DMS153 (cell line): ENCODE measurements at regions not wholly inside any gene's neighbourhood (a gene's known extent, or its start where the extent isn't known, plus 50 kb on each side); places are given as distances from the start of the nearest gene placed in this dataset.
A peak's percentile ranks its signal among the peaks of the same experiment; 100 is the strongest.
"Not testable (repeated sequence)": the region's sequence is repeated elsewhere in the genome, so short reads cannot be mapped to it uniquely, and the experiment has no call there.

Source experiments
- DNase-seq: peaks from one replicate; lab custom pipeline; 2025; lab: John Stamatoyannopoulos, UW

GRCh38 chr20:40278673-40279072, 410.4 kb downstream of the MAFB start:
- DNase-seq, result no peak

GRCh38 chr20:40276301-40276700, 412.7 kb downstream of the MAFB start:
- no peak for DNase-seq

DNA sequence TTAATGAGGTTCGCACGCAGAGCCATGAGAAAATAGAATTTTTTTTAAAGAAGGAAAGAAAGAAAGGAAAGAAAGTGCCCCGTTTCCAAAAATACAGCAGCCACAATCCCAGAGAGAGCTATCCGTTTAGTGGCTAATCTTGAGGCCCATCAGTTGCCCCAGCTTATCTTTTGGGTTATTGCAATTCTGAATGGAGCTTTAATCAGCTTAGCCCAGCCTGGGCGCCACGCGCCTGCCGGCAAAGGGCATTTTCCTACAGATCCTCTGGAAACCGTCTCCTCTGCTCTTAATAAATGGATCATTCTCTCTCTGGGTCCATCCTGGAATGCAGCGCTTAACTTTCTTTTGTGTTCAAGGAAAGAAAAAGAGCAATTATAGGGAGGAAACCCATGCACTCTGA, 413.3 kb downstream of the MAFB start:
- no peak for DNase-seq

GRCh38 chr20:40274912-40275533, 414.0 kb downstream of the MAFB start:
- DNase-seq, result no peak

DNA sequence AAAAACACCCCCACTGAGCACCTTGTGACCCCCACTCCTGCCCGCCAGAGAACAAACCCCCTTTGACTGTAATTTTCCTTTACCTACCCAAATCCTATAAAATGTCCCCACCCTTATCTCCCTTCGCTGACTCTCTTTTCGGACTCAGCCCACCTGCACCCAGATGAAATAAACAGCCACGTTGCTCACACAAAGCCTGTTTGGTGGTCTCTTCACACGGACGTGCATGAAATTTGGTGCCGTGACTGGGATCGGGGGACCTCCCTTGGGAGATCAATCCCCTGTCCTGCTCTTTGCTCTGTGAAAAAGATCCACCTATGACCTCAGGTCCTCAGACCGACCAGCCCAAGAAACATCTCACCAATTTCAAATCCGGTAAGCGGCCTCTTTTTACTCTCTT, 419.8 kb downstream of the MAFB start:
- DNase-seq, result not testable (repeated sequence)

GRCh38 chr20:40268321-40269075, 420.5 kb downstream of the MAFB start:
- DNase-seq, result peak; percentile 7

DNA sequence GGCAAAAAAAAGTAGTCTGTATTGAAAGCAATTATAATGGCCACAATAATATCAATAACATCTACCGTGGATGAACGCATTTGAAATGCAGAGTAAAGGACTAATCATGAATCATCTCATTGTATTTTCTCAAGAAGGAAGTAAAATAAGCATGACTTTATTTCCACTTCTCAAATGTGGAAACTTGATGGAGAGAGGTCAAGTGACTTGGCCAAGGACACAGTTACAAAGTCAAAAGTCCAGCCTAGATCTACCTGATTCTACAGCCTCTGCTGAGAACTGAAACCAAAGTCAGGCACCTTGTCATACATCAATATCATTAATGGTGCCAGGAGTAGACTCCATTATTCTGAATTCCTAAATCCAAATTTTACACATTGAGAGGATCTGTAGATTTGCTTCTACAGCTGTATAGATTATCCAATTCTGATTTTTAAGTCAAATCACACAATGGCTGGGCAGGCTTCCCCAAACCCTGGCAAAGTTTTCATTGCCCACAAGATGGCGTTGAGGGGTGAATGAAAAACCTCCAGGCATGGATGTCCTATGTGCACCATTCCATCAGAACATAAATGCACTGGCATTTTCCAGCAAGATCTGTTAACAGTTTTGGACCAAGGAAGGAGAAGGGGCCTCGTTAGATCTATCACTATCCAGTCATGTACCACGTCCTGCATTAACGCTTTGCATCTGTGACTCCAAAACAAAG, 423.1 kb downstream of the MAFB start:
- no peak for DNase-seq

DNA sequence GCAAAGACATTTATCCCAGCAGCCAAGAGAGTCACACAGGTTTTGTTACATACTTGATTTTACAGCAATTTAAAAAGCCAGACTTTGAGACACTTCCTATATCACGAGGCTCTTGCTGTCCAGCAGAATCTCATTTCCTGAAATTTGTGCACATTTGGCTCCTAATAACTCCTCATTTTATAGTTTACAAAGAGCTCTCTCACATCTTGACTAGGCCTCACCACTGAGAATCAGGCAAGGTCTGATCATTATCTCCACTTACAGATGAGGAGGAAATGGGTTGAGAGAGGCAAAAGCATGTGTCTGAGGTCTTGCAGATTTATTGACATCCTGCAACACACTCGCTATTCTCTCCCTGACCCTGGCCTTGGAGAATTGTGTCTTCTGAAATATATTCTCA, 426.8 kb downstream of the MAFB start:
- DNase-seq, result no peak

- no peak for DNase-seq
These were observed 430.1 kb downstream of the MAFB start for GRCh38 chr20:40258931-40259330.

GRCh38 chr20:40257763-40258162, 431.3 kb downstream of the MAFB start:
- no peak for DNase-seq

- DNase-seq, result no peak
These were observed 433.7 kb downstream of the MAFB start for GRCh38 chr20:40255365-40255764.

GRCh38 chr20:40254023-40254772, 434.8 kb downstream of the MAFB start:
- no peak for DNase-seq

DNA sequence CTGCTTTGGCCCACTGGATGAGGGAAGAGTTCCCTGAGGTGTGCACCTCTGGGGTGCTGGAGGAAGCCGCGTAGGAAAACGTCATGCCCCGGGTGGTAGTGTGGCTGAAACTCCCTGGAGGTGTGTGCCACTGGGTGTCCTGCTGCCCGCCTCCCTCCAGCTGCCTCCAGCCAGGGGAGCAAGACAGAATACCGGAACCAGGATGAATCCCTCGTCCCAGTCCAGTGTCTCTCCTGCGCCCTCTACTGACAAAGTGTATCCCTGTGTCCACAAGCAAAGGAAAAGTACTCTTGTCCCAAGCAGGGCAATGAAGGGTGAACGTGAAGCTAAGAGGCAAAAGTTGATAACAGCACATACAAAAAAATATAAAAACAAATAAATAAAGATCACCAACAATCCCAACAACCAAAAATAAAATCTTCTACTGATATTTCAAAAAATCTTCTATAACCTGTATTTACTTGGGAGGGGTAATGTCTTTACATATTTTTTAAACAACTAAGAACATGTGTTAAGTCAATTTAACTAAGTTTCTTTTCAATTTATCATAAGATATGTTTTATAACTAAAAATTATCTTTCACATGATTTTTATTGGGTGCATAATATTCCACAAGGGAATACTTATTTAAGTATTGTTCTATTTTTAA, 437.6 kb downstream of the MAFB start:
- no peak for DNase-seq

DNA sequence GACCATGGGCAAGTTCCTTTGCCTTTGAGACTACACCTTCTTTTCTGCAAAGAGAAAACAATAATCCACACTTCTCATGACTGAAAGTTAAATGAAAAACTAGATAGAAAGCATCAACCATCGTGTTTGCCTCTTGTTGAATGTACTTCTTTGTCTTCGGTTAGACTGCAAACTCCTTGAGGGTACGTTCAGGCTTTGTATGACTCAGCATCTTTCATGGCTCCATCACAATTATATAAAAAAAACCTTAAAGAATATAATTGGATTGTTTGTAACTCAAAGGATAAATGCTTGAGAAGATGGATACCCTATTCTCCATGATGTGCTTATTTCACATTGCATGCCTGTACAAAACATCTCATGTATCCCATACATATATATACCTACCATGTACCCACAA, 439.2 kb downstream of the MAFB start:
- DNase-seq, result no peak

- DNase-seq, result no peak
These were observed 443.2 kb downstream of the MAFB start for GRCh38 chr20:40245829-40246228.

GRCh38 chr20:40244286-40244685, 444.8 kb downstream of the MAFB start:
- DNase-seq, result no peak

GRCh38 chr20:40241596-40242343, 447.3 kb downstream of the MAFB start:
- DNase-seq, result no peak

DNA sequence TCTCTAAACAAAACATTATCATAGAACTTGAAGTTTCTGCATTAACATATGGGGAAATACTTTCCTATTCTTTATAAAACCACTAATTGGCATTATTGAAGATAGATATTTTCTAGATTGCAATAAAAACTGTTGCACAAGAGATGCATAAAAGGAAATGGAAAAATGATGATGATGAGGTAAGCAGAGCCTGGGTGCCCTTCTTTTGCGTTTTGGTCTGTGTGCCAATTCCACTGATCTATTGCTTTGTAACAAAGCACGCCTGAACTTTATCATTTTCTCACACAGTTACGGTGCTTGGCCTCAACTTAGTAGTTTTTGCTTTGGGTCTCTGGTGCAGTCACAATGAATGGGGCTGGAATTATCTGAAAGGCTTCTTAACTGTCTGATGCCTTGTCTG, 450.5 kb downstream of the MAFB start:
- no peak for DNase-seq

- DNase-seq, result no peak
These were observed 454.4 kb downstream of the MAFB start for GRCh38 chr20:40234593-40234992.

DNA sequence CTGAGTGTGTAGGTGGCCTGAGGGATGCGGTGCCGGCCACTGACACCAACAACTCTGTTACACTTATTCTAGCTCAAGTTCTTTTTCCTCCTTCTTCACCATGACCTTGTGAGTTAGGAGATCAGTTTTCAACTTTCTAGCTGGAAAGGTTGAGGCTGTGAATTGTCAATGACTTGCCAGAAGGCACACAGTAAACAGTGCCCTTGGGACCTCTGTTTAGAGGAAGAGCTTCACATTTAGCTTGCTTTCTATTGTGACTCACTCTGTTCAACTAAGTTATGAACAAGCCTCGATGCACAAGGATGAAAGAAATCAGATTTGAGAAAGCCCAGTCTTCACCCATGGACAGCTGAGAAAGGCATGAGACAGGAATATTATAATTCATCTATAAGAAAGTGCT, 455.6 kb downstream of the MAFB start:
- DNase-seq, result no peak

- DNase-seq, result no peak
These were observed 456.3 kb downstream of the MAFB start for GRCh38 chr20:40232756-40233155.
